ENCODE measurements at regions not wholly inside any gene's neighbourhood (a gene's known extent, or its start where the extent isn't known, plus 50 kb on each side); places are given as distances from the start of the nearest gene placed in this dataset.

DNA sequence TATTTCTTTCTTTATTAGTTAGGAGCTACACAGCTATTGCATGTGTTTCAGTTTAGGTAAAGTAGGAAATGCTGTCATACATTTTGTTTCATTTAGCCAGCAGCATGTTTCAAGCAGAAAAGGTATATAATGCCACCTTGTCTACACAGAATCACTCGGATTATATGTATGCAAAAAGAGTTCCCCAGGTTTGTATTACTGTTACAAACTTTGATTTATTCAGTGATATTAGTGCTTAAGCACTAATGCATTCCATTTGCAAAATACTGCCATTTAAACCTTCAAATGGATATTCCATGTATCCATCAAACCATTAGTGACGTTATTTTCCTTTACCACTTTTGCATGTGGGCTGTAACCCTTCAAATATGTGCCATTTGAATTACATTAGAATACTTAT is 564.0 kb downstream of the RPL10L start:
- TF ChIP-seq, protein P1, sequence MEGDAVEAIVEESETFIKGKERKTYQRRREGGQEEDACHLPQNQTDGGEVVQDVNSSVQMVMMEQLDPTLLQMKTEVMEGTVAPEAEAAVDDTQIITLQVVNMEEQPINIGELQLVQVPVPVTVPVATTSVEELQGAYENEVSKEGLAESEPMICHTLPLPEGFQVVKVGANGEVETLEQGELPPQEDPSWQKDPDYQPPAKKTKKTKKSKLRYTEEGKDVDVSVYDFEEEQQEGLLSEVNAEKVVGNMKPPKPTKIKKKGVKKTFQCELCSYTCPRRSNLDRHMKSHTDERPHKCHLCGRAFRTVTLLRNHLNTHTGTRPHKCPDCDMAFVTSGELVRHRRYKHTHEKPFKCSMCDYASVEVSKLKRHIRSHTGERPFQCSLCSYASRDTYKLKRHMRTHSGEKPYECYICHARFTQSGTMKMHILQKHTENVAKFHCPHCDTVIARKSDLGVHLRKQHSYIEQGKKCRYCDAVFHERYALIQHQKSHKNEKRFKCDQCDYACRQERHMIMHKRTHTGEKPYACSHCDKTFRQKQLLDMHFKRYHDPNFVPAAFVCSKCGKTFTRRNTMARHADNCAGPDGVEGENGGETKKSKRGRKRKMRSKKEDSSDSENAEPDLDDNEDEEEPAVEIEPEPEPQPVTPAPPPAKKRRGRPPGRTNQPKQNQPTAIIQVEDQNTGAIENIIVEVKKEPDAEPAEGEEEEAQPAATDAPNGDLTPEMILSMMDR (IDR thresholded peaks at IDR 0.05): no peak
- no peak for TF ChIP-seq ZFX (IDR thresholded peaks at IDR 0.05; ENCODE audit: borderline replicate concordance)

All from 22Rv1 (cell line).